ENCODE measurements at regions not wholly inside any gene's neighbourhood (a gene's known extent, or its start where the extent isn't known, plus 50 kb on each side); places are given as distances from the start of the nearest gene placed in this dataset.
"Not testable (repeated sequence)": the region's sequence is repeated elsewhere in the genome, so short reads cannot be mapped to it uniquely, and the experiment has no call there.

DNA sequence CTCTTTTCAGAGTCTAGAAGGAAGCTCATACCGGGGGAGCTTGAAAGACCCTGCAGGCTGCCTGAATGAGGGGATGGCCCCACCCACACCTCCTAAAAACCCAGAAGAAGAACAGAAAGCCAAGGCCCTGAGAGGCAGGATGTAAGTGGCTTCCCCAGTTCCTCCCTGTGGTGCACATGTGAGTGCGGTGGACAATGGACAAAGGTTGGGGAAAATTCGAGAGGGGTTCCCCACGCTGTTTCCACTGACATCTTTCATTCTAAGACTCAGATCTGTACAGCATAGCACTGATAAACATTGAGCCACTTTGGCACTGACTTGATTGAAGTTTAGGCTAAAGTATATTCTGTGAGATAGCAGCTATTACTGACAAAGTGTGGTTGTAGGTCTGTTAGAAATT, 79.5 kb upstream of the UMPS start:
- DNase-seq = no peak

DNA sequence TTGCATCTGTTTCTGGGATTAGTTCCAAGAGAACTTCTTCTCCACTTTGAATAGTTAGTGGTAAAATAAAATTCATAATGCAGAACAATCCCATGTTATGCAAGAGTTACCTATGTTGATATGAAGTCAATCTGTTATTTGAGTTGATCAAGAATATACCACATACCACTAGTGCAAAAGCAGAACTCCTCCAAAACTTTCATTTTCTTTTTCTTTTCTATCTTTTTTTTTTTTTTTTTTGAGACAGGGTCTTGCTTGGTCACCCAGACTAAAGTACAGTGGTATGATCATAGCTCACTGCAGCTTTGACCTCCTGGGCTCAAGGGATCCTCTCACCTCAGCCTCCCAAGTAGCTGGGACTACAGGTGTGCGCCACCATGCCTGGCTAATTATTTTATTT, 78.8 kb upstream of the UMPS start:
- not testable (repeated sequence) for DNase-seq

DNA sequence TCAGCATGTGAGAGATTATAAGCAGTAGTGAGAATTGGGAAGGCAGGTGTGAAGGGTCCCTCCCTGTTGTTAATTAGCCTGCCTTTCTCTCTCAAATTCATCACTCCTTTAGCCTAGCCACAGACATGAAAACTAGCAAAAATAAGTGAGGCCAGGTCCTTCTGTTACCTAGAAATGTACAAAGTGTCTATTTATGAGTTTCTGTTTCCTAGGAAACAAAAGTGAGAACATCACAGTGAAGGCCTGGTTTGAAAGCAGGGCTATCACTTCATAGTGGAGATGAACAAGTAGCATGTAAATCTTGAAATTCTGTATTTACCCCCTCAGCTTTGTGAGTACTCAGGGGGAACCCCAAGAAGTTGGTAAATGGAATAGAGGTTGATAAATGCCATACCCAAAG, 78.2 kb upstream of the UMPS start:
- DNase-seq = no peak

DNA sequence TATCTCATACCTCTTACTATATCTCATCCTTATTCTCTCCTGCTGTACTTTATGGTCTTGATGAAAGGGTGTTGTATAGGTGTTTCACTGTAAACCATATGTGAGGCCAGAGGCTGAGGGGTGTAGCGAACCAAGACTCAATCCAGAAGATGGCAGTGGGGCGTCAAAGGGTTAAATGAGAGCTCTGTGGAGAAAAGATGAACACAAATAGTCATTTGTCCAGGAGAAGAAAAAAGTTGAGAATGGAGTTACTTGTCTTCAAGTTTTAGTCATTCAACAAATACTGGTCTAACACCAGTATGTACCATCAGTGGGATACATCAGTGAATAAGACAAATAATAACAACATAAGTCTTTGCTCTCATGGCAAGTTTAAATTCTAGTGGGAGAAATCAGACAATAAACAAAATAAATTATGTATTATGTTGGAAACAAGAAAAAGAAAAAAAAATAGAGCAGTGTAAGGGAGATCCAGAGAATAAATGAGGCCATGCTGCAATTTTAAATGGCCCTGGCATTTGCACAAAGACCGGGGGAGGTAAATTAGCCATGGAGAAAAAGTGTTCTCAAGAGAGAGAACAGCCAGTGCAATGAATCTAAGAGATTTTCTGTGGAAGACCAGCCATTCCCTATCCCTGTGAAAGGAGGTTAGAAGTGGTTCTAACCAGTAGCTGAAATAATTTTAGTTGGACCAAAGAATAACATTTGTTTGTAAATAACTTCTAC, 77.0 kb upstream of the UMPS start:
- DNase-seq = no peak

DNA sequence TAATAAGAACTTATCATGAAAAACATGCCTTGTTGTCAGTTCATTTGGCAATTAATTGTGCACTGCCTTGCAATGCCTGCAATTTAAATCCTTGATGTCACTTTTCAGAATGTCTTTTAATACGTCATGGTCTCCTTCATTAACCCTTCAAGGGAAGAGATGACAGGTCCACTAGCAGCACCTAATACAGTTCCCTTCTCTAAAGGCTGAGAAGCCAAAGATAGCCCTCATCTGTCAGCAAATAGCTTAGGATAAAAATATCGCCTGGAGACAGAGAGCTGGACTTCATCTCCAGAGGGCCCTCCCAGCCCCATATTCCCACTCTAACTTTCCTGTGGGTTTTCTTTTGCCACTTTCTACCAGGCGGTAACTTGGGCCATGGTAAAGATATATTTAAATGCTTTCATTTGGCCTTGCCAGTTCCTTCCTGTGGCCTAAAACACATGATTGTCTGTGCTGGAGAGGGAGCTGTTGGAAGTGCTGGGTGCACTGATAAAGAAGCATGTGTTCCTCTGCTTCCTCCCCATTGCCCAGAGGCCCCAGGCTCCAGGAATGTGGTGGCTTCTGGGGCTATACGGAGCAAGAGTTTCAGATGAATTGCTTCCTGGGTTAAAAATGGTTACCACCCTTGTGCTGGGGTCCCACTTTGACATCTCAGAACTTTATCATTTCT, 76.3 kb upstream of the UMPS start:
- no peak for DNase-seq

DNA sequence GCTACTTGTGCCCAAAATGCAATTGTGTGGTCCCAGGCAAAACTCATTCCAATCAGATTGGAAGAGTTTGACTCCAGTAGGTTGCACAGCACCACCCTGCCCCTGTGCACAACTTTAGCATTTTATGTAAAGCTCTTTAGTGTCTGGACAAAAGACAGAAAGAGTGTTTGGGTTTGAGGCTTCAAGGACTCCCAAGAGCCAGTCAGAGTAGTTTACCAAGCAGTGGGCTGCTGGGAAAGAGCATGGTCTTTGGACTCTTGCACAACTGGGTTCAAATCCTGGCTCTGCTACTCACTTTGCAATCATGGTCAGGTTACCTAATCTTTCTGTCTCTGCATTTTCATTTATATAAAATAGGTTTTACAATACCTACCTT, 75.8 kb upstream of the UMPS start:
- no peak for DNase-seq

DNA sequence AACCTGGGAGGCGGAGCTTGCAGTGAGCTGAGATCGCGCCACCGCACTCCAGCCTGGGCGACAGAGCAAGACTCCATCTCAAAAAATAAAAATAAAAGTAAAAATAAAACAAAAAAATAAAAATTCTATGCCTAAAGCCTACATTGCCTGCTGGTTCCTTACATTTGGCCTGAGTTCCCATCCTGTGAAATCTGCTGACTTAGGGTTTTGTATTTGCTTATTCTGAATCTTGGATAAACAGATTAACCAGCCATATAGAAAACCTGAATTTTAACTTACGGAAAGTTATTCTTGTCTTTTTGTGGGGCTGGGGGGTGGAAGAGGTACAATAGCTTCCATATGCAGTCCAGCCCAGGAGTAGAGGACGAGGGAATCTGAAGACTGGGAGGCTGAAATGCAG, 73.7 kb upstream of the UMPS start:
- no peak for DNase-seq

DNA sequence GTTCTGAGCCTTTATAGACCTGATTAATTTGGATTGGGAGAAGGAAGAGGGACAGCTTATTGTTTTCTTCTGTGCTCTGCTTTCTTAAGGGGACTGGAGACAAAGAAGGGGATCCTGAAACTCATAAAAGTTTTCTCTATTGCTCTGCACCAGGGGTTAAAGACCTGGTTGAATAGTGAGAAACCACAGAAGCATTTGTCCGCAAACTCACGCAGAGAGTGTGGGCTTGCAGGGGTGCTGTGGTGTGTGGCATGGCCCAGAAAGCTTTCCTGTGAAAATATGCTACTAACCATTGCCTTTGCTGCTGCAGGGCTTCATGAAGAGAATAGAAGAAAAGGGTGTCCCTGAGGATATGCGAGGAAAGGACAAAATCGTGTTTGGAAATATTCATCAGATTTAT, 73.1 kb upstream of the UMPS start:
- no peak for DNase-seq

DNA sequence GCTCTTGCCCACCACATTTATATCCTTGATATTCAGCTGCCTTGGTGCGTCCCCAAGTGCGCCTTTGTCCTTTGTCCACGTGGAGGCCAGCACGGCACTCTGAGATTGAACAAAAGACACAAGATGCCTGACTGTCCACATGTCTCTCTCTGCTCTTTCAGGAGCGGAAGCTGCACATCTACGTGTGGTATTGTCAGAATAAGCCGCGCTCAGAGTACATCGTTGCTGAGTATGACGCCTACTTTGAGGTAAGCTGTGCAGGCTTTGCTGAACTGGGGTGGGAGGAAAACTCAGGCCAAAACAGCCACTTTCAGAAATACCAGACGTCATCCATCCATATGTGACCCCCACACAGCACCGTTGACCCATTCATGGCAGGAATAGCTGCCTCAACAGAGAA, 72.0 kb upstream of the UMPS start:
- DNase-seq = no peak

DNA sequence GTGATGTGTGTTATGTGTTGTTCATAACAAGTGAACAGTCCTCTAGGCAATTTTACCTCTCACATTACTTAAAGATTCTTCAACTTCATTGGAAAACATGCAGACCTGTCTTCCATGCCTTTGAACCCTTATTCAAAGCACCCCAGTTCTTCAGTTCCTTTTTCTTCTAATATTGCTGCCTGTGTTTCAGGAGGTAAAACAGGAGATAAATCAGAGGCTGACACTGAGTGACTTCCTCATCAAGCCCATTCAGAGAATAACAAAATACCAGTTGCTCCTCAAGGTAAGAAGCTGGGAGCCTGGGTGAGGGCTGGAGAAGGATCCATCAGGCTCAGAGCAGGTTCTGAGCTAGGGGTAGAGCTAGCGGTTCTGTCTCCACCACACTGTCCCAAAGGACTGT, 71.1 kb upstream of the UMPS start:
- DNase-seq = no peak

DNA sequence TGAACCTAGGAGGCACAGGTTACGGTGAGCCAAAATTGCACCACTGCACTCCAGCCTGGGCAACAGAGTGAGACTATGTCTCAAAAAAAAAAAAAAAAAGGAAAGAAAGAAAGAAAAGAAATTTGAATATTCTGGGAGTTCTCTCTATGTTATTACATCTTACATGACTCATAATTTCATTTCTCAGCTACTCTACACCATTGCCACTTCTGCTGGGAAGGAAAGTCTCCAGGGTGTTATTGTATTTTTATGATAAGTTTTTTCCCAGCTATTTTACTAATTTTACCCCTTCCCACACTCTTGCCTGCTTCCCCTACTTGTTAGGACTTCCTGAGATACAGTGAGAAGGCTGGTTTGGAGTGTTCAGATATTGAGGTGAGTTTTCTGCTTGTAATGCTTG, 69.7 kb upstream of the UMPS start:
- DNase-seq = no peak

DNA sequence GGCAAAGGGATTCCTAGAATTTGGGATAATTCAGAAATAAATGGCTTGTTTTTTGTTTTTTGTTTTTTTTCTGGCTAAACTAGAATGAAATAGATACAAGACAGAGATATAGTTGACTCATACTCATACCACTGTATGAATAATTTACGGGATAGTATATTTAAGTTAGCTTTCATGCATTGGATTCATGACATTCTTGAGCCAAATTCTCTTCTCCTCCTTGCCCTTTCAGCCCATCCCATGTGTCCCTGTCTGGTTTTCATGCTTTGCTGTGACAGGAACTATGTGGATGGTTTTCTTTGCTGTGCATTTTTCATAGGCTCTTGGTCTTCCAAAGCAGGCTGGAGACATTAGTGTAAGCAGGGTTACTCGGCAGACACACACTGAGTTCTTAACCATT, 66.6 kb upstream of the UMPS start:
- no peak for DNase-seq

DNA sequence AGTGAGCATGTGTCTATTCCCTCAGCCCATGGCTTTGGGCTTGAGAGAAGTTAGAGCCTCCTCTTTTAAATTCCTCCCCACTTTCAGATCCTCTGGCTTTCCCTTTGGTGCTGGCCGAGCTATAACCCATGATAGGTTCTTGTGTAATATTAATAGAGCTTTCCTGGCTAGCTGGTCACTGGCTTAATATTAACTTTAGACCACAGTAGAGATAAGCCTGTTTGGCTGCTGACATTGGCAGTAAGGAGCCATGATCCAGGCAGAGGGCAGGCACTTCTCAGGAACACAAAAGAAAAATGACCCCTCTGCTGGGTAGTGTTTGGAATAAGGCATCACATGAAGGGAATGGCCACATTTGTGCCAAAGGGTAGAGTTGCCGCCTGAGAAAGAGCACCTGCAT, 65.4 kb upstream of the UMPS start:
- DNase-seq = no peak

DNA sequence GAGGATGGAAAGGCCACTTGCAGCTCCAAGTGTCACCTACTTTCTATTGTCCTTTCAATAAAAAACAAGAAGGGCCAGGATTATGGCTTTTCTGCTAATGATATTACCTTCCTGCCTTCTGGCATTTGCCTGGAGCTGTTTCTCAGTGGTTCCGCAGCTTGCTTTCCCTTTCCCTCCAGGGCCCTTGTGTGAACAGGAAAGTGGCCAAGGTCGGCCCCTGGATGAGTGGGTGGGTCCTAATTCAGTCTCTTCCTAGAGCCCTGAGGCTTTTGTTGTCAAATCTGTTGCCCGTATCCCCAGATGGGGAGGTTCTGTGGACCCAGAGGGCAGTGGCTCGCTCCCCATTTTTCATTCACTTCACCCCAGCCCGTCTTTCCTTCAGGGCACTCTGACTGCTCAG, 64.2 kb upstream of the UMPS start:
- DNase-seq = no peak

DNA sequence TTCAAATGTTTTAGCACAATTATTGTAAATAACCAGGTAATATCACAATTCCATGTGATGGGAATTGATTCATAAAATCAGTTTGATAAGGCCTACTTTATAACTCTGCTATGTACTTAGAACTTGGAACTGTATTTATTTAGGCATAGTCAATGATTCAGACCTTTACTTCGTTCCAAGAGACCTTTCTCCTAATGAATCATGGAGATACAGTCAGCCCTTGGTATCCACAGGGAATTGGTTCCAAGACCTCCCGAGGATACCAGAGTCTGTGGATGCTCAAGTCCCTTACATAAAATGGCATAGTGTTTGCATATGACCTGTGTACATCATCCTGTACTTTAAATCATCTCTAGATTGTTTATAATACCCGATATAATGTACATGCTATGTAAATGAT, 60.8 kb upstream of the UMPS start:
- DNase-seq = no peak

DNA sequence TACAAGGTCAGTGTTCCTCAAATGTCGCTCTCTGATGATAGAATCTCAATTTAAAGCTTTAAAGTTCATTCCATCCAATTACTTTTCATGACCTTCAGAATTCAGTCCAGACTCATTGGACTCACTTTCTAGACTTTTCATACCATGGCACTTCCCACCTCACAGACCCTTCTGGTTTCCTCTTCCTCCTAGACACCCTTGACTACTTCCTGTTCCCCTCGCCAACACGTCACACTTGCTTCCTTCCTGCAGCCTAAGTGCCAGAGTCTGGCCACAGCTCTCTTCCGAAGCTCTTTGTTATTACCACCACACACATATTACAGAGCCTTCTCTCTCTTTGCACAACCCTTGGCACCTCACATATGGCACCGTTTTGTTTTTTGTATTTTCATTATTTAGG, 59.1 kb upstream of the UMPS start:
- DNase-seq = no peak

DNA sequence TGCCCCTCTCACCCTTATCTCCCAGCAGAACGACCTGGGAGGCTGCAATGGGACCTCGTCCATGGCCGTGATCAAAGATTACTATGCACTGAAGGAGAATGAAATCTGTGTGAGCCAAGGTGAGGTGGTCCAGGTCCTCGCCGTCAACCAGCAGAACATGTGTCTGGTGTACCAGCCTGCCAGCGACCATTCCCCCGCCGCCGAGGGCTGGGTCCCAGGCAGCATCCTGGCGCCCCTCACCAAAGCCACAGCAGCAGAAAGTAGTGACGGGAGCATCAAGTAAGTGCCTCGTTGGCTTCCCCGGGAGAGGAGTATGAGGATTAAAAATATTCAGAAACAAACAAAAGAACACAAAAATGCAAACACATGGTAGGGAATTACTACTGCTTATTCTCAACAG, 55.9 kb upstream of the UMPS start:
- no peak for DNase-seq

DNA sequence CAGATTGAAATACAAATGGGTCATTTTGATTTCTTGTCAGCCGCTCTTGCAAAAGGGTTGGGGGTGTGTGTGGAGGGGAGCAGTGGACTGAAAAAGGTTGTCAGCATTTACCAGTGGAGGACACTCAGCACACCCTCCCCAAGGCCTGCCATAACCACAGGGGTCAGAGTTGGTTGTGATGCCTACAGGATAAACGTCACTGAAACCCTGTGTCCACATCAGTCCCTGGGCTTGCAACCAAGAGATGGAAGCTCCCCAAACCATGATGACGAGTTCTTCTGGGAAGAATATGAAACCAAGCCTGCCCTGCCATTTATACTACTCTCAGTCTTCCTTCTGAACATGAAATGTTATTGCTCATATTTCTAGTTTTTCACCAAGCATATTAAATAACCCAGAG, 54.0 kb upstream of the UMPS start:
- DNase-seq = no peak

DNA sequence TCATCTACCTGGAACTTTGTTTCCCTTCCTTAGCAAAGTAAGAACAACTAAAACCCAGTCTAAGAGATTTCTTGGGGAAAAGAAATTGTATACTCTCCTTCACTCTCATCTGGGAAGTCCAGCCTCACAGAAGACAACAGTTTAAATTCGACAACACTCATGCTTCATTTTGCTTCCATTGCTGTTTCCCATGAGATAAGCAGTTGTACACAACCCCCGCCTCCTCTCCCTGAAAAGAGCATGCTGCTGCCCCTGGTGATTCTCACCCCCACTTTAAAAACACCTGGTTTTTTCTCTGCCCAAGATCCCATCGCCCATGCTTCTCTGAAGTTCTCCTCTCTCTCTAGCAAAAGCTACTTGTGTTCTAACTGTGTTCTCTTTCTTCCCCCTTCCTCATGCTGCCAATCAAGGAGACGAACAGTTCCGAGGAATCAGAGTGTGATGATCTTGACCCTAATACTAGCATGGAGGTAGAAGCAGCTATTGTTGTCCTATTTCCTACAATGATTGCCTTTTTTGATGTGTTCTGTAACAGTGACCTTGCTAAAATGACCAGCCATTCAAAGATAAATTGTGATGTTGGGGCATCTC, 51.1 kb upstream of the UMPS start:
- no peak for DNase-seq

All from NK-92 treated with Interleukin-12 subunit alpha and Interleukin-12 subunit beta, amount 100 ng/mL, for 24 hours (cell line).